ENCODE measurements at regions not wholly inside any gene's neighbourhood (a gene's known extent, or its start where the extent isn't known, plus 50 kb on each side); places are given as distances from the start of the nearest gene placed in this dataset.

- TF ChIP-seq RFX5 (IDR thresholded peaks at IDR 0.05; ENCODE audit: low read depth, low read length), result no peak
- no peak for TF ChIP-seq POLR2A (IDR thresholded peaks at IDR 0.05; ENCODE audit: low read depth, low read length)
- TF ChIP-seq CTCF (conservative IDR thresholded peaks at IDR 0.05; ENCODE audit: low read depth, low read length), result no peak
- no peak for TF ChIP-seq CHD1 (IDR thresholded peaks at IDR 0.05; ENCODE audit: low read depth, low read length)
- no peak for TF ChIP-seq SMC3 (IDR thresholded peaks at IDR 0.05; ENCODE audit: low read depth, low read length)
- no peak for TF ChIP-seq MAFK (IDR thresholded peaks at IDR 0.05; ENCODE audit: low read depth, low read length)
- no peak for TF ChIP-seq ELK1 (IDR thresholded peaks at IDR 0.05; ENCODE audit: borderline replicate concordance, low read depth, low read length)
- no peak for TF ChIP-seq RAD21 (IDR thresholded peaks at IDR 0.05; ENCODE audit: low read length)
- TF ChIP-seq USF2 (IDR thresholded peaks at IDR 0.05; ENCODE audit: low read depth, low read length), result no peak
- TF ChIP-seq CEBPB (IDR thresholded peaks at IDR 0.05; ENCODE audit: low read depth, low read length), result no peak
Measured at GRCh38 chr13:105709181-105709580, 826.3 kb downstream of the EFNB2 start.

All from IMR-90 (cell line).